ENCODE measurements at regions not wholly inside any gene's neighbourhood (a gene's known extent, or its start where the extent isn't known, plus 50 kb on each side); places are given as distances from the start of the nearest gene placed in this dataset.

DNA sequence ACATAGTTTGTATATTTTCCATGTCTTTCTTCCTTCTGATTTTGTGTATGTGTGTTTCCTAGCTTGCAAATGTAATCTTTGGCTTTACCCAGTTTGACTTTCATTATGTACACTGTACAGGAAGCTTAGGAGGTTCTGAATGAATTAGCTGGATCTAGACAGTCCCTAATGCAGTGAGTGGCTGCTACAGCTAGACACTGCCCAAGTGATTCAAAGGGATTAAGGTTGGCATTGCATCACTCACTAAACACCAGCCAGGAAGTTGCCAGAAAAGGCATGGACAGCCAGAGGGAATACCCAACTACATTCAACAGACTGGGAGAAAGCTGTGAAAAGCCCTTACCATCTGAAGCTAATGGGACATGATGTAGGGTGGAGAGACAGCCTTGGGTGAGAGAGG lies 316.0 kb upstream of the MEX3C start:
- Histone ChIP-seq H3K23me2 (ENCODE audit: insufficient read length, low read depth, low read length, poor library complexity, severe bottlenecking) (no peaks in the 10 kb centered on the region), H2AFZ (ENCODE audit: low read length) (no peak overlapping the region), H3K14ac (ENCODE audit: insufficient read depth, low read length) (no peak overlapping the region), H3K79me1 (ENCODE audit: insufficient read depth, low read depth, low read length, poor library complexity, severe bottlenecking) (no peaks in the 10 kb centered on the region), H2BK15ac (ENCODE audit: low read depth, low read length) (no peak overlapping the region), H3K27me3 (ENCODE audit: insufficient read depth, low read length) (no peaks in the 10 kb centered on the region), H2AK5ac (ENCODE audit: insufficient read length, low read length) (no peak overlapping the region), H2BK20ac (ENCODE audit: low read depth, low read length, poor library complexity, severe bottlenecking) (no peak overlapping the region), H3K4me2 (ENCODE audit: insufficient read depth, insufficient read length, low read length) (no peak overlapping the region), H3K4me1 (ENCODE audit: insufficient read depth, low read length) (no peaks in the 10 kb centered on the region), H4K8ac (replicated peaks; ENCODE audit: insufficient read length, low read depth, low read length) (no peak overlapping the region), H3K79me2 (ENCODE audit: insufficient read depth, low read length) (no peaks in the 10 kb centered on the region), H3K18ac (ENCODE audit: insufficient read length, low read depth, low read length) (no peak overlapping the region), H2BK120ac (ENCODE audit: low read depth, low read length, poor library complexity, severe bottlenecking) (no peak overlapping the region), H2BK12ac (ENCODE audit: insufficient read length, low read depth, low read length) (no peak overlapping the region), H3T11ph (ENCODE audit: low read length) (no peak overlapping the region), H3K4ac (ENCODE audit: low read depth, low read length) (no peak overlapping the region), H2BK5ac (ENCODE audit: insufficient read length, low read length) (no peak overlapping the region), H3K9me3 (ENCODE audit: control insufficient read depth, low read depth, low read length) (no peaks in the 10 kb centered on the region), H3K23ac (ENCODE audit: insufficient read length, low read depth, low read length) (no peak overlapping the region), H4K5ac (ENCODE audit: insufficient read length, low read depth, low read length) (no peak overlapping the region), H3K9ac (ENCODE audit: extremely low read depth, insufficient read length, low read length) (no peak overlapping the region), H3K56ac (ENCODE audit: insufficient read length, low read depth, low read length) (no peak overlapping the region), H4K91ac (ENCODE audit: insufficient read length, low read depth, low read length) (no peak overlapping the region), H3K27ac (ENCODE audit: insufficient read length, low read depth, low read length) (no peak overlapping the region), H4K20me1 (ENCODE audit: control insufficient read depth, insufficient read depth, insufficient read length) (no peaks in the 10 kb centered on the region)
- TF ChIP-seq, protein P1, sequence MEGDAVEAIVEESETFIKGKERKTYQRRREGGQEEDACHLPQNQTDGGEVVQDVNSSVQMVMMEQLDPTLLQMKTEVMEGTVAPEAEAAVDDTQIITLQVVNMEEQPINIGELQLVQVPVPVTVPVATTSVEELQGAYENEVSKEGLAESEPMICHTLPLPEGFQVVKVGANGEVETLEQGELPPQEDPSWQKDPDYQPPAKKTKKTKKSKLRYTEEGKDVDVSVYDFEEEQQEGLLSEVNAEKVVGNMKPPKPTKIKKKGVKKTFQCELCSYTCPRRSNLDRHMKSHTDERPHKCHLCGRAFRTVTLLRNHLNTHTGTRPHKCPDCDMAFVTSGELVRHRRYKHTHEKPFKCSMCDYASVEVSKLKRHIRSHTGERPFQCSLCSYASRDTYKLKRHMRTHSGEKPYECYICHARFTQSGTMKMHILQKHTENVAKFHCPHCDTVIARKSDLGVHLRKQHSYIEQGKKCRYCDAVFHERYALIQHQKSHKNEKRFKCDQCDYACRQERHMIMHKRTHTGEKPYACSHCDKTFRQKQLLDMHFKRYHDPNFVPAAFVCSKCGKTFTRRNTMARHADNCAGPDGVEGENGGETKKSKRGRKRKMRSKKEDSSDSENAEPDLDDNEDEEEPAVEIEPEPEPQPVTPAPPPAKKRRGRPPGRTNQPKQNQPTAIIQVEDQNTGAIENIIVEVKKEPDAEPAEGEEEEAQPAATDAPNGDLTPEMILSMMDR (conservative IDR thresholded peaks at IDR 0.05) = no peak
- no peak for DNase-seq
- Mint-ChIP-seq H3K4me1 (peaks cover 0 to 12% of the 10 kb centered on the region in 2 experiments; a peak in 2 of 4 replicates), H3K36me3 (ENCODE audit: insufficient read depth in 1 of 3, low read depth in 3 of 3) (peaks cover 7 to 19% (median 10%) of the 10 kb centered on the region in 3 experiments; a peak in 6 of 7 replicates), H3K4me3 (no peak overlapping the region), H3K27ac (no peak overlapping the region), H3K9me3 (peaks cover 10 to 15% of the 10 kb centered on the region in 2 experiments), H3K27me3 (ENCODE audit: low read depth) (no peaks in the 10 kb centered on the region)
